Astrocyte (in vitro differentiated cells and primary cell): ENCODE measurements at regions not wholly inside any gene's neighbourhood (a gene's known extent, or its start where the extent isn't known, plus 50 kb on each side); places are given as distances from the start of the nearest gene placed in this dataset.

Experiments used
- DNase-seq: peaks from one replicate; pipeline ENCODE4 v3.0.0-alpha.2; 2010; ENCODE audit warnings: low read depth
- FAIRE-seq: peaks from 2 replicates; lab custom pipeline; 2011; peaks lifted over from hg19 to GRCh38; lab: Jason Lieb, UNC
- H2AFZ ChIP-seq: 2 replicates; pipeline ENCODE4 v1.6.0; 2012; ENCODE audit warnings: low read depth, low read length, inconsistent platforms
- H3K27ac ChIP-seq: 2 replicates; pipeline ENCODE4 v1.5.1; 2011; ENCODE audit warnings: low read depth, low read length, inconsistent platforms
- H3K27me3 ChIP-seq: 2 replicates; pipeline ENCODE4 v1.6.0; 2011; ENCODE audit warnings: low read length, inconsistent platforms; ENCODE audit not compliant: insufficient read depth
- H3K36me3 ChIP-seq: 2 replicates; pipeline ENCODE4 v1.5.1; 2011; ENCODE audit warnings: low read length, inconsistent platforms; ENCODE audit not compliant: insufficient read depth
- H3K4me1 ChIP-seq: 2 replicates; pipeline ENCODE4 v1.5.1; 2011; ENCODE audit warnings: low read length, inconsistent platforms; ENCODE audit not compliant: insufficient read depth
- H3K4me2 ChIP-seq: 2 replicates; pipeline ENCODE4 v1.6.0; 2012; ENCODE audit warnings: low read length, inconsistent platforms
- H3K4me3 ChIP-seq: 2 replicates; pipeline ENCODE4 v1.5.1; 2011; ENCODE audit warnings: low read depth, mild to moderate bottlenecking, low read length, inconsistent platforms; ENCODE audit not compliant: insufficient read depth
- H3K79me2 ChIP-seq: 2 replicates; pipeline ENCODE4 v1.6.0; 2012; ENCODE audit warnings: mild to moderate bottlenecking, low read length, inconsistent platforms; ENCODE audit not compliant: insufficient read depth
- H3K9ac ChIP-seq: 2 replicates; pipeline ENCODE4 v1.6.0; 2012; ENCODE audit warnings: mild to moderate bottlenecking, low read length, inconsistent platforms
- H3K9me3 ChIP-seq: 2 replicates; pipeline ENCODE4 v1.5.1; 2012; ENCODE audit warnings: low read depth, mild to moderate bottlenecking, low read length, inconsistent platforms; ENCODE audit not compliant: insufficient read depth
- H4K20me1 ChIP-seq: 2 replicates; pipeline ENCODE4 v1.6.0; 2012; ENCODE audit warnings: low read length, inconsistent platforms; ENCODE audit not compliant: insufficient read depth
- H3K27ac Mint-ChIP-seq: one replicate; pipeline ENCODE4 v1.8.0; 2021; ENCODE audit warnings: mild to moderate bottlenecking, mixed read lengths; ENCODE audit not compliant: unreplicated experiment
- H3K27me3 Mint-ChIP-seq: one replicate; pipeline ENCODE4 v1.8.0; 2021; ENCODE audit warnings: low read depth, mixed read lengths; ENCODE audit not compliant: unreplicated experiment
- H3K36me3 Mint-ChIP-seq: one replicate; pipeline ENCODE4 v1.8.0; 2021; ENCODE audit warnings: low read depth, mixed read lengths; ENCODE audit not compliant: unreplicated experiment
- H3K4me1 Mint-ChIP-seq: one replicate; pipeline ENCODE4 v1.8.0; 2021; ENCODE audit warnings: low read depth, mixed read lengths; ENCODE audit not compliant: unreplicated experiment
- H3K4me3 Mint-ChIP-seq: one replicate; pipeline ENCODE4 v1.8.0; 2021; ENCODE audit warnings: mild to moderate bottlenecking, moderate library complexity, mixed read lengths; ENCODE audit not compliant: unreplicated experiment
- H3K9me3 Mint-ChIP-seq: one replicate; pipeline ENCODE4 v1.8.0; 2021; ENCODE audit warnings: mild to moderate bottlenecking, mixed read lengths; ENCODE audit not compliant: unreplicated experiment
- EZH2 ChIP-seq: IDR thresholded peaks from 2 replicates; pipeline ENCODE4 v1.6.1; 2012; ENCODE audit warnings: mild to moderate bottlenecking, low read length, inconsistent platforms; ENCODE audit not compliant: insufficient read depth
- TF ChIP-seq, protein P1 (sequence below): IDR thresholded peaks from 2 replicates; pipeline ENCODE4 v1.5.1; 2011; ENCODE audit warnings: low read depth, mild to moderate bottlenecking, inconsistent platforms, low read length, moderate library complexity; ENCODE audit not compliant: insufficient read depth

DNA sequence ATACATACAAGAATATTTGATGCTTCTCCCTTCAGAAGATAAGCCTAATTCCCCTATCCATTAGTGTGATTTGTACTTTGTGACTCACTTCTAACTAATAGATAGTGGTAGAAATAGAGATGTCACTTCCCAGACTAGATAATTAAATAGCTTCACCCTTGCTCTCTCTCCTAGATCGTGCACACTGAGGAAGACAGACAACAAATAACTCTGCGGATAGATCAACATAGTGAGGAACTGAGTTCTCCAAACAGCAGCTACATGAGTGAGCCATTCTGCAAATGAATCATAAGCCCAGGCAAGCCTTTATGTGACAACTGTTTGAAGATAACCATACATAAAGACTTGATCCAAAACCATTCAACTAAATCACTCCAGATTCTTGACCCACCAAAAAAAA is 1083.4 kb upstream of the C9orf72 start:
- H3K4me3 Mint-ChIP-seq: no peak overlapping the region
- H3K9me3 Mint-ChIP-seq: no peaks in the 10 kb centered on the region
- Histone ChIP-seq H3K36me3 (no peaks in the 10 kb centered on the region), H4K20me1 (no peaks in the 10 kb centered on the region), H3K4me2 (no peak overlapping the region), H3K9ac (no peak overlapping the region), H3K27me3 (no peaks in the 10 kb centered on the region), H3K9me3 (no peaks in the 10 kb centered on the region), H3K79me2 (no peaks in the 10 kb centered on the region), H3K4me1 (no peaks in the 10 kb centered on the region), H2AFZ (no peak overlapping the region), H3K27ac (no peak overlapping the region), H3K4me3 (no peak overlapping the region)
- TF ChIP-seq, protein P1, sequence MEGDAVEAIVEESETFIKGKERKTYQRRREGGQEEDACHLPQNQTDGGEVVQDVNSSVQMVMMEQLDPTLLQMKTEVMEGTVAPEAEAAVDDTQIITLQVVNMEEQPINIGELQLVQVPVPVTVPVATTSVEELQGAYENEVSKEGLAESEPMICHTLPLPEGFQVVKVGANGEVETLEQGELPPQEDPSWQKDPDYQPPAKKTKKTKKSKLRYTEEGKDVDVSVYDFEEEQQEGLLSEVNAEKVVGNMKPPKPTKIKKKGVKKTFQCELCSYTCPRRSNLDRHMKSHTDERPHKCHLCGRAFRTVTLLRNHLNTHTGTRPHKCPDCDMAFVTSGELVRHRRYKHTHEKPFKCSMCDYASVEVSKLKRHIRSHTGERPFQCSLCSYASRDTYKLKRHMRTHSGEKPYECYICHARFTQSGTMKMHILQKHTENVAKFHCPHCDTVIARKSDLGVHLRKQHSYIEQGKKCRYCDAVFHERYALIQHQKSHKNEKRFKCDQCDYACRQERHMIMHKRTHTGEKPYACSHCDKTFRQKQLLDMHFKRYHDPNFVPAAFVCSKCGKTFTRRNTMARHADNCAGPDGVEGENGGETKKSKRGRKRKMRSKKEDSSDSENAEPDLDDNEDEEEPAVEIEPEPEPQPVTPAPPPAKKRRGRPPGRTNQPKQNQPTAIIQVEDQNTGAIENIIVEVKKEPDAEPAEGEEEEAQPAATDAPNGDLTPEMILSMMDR: no peak
- no peak for TF ChIP-seq EZH2
- FAIRE-seq (no peak), DNase-seq (no peak)
- no peak overlapping the region for H3K27ac Mint-ChIP-seq
- H3K27me3 Mint-ChIP-seq: no peaks in the 10 kb centered on the region
- no peaks in the 10 kb centered on the region for H3K36me3 Mint-ChIP-seq
- H3K4me1 Mint-ChIP-seq: peaks cover 2% of the 10 kb centered on the region

GRCh38 chr9:28661853-28662252 is 1088.6 kb upstream of the C9orf72 start:
- Histone ChIP-seq H4K20me1 (no peaks in the 10 kb centered on the region), H3K4me2 (no peak overlapping the region), H3K79me2 (no peaks in the 10 kb centered on the region), H3K27me3 (no peaks in the 10 kb centered on the region), H3K4me3 (no peak overlapping the region), H3K36me3 (no peaks in the 10 kb centered on the region), H3K9me3 (no peaks in the 10 kb centered on the region), H3K27ac (no peak overlapping the region), H3K4me1 (no peaks in the 10 kb centered on the region), H3K9ac (no peak overlapping the region), H2AFZ (no peak overlapping the region)
- Mint-ChIP-seq H3K4me1 (peaks cover 3% of the 10 kb centered on the region), H3K27me3 (no peaks in the 10 kb centered on the region), H3K9me3 (no peaks in the 10 kb centered on the region), H3K36me3 (no peaks in the 10 kb centered on the region), H3K4me3 (no peak overlapping the region), H3K27ac (no peak overlapping the region)
- no peak for TF ChIP-seq EZH2
- TF ChIP-seq, protein P1: no peak
- FAIRE-seq (no peak), DNase-seq (no peak)

- no peaks in the 10 kb centered on the region for H3K27me3 Mint-ChIP-seq
- Histone ChIP-seq H3K27ac (no peak overlapping the region), H3K27me3 (no peaks in the 10 kb centered on the region), H3K79me2 (no peaks in the 10 kb centered on the region), H3K36me3 (no peaks in the 10 kb centered on the region), H3K4me2 (no peak overlapping the region), H2AFZ (no peak overlapping the region), H3K4me1 (no peaks in the 10 kb centered on the region), H4K20me1 (no peaks in the 10 kb centered on the region), H3K9ac (no peak overlapping the region), H3K4me3 (no peak overlapping the region), H3K9me3 (no peaks in the 10 kb centered on the region)
- TF ChIP-seq, protein P1: no peak
- TF ChIP-seq EZH2: no peak
- H3K36me3 Mint-ChIP-seq: no peaks in the 10 kb centered on the region
- FAIRE-seq: no peak
- no peaks in the 10 kb centered on the region for H3K9me3 Mint-ChIP-seq
- peaks cover 3% of the 10 kb centered on the region for H3K4me1 Mint-ChIP-seq
- H3K4me3 Mint-ChIP-seq: no peak overlapping the region
- no peak for DNase-seq
- H3K27ac Mint-ChIP-seq: no peak overlapping the region
Measured at GRCh38 chr9:28662675-28663074, 1089.4 kb upstream of the C9orf72 start.
